GM12878 (cell line): ENCODE measurements at regions not wholly inside any gene's neighbourhood (a gene's known extent, or its start where the extent isn't known, plus 50 kb on each side); places are given as distances from the start of the nearest gene placed in this dataset.

Experiments
- CTCF ChIP-seq, 3 experiments: IDR thresholded peaks in 2 of 3; conservative IDR thresholded peaks in 1 of 3; 2 replicates each; pipeline ENCODE4 v1.5.1; 2011; ENCODE audit warnings: low read depth in 3 of 3, low read length in 3 of 3, mild to moderate bottlenecking in 3 of 3, control low read depth in 2 of 3, moderate library complexity in 2 of 3, inconsistent platforms in 1 of 3, mixed read lengths in 1 of 3; ENCODE audit not compliant: control insufficient read depth in 2 of 3, insufficient read depth in 1 of 3; ENCODE audit errors: extremely low read depth in 1 of 3
- TCF7 ChIP-seq: IDR thresholded peaks from 2 replicates; pipeline ENCODE4 v1.6.1; 2014; ENCODE audit warnings: antibody characterized with exemption, borderline replicate concordance
- TF ChIP-seq, protein P1 (sequence below): IDR thresholded peaks from 2 replicates; pipeline ENCODE4 v1.6.1; 2012; ENCODE audit warnings: improper control_type of control experiment, low read depth, low read length; ENCODE audit not compliant: insufficient replicate concordance

GRCh38 chr2:76295762-76296161 is 585.0 kb upstream of the GCFC2 start:
- TF ChIP-seq CTCF (IDR thresholded peaks at IDR 0.05 in 2 of 3, conservative IDR thresholded peaks at IDR 0.05 in 1 of 3; ENCODE audit: control insufficient read depth in 2 of 3, extremely low read depth in 1 of 3, insufficient read depth in 1 of 3, low read depth in 3 of 3, low read length in 3 of 3): no peak
- no peak for TF ChIP-seq TCF7
- TF ChIP-seq, protein P1, sequence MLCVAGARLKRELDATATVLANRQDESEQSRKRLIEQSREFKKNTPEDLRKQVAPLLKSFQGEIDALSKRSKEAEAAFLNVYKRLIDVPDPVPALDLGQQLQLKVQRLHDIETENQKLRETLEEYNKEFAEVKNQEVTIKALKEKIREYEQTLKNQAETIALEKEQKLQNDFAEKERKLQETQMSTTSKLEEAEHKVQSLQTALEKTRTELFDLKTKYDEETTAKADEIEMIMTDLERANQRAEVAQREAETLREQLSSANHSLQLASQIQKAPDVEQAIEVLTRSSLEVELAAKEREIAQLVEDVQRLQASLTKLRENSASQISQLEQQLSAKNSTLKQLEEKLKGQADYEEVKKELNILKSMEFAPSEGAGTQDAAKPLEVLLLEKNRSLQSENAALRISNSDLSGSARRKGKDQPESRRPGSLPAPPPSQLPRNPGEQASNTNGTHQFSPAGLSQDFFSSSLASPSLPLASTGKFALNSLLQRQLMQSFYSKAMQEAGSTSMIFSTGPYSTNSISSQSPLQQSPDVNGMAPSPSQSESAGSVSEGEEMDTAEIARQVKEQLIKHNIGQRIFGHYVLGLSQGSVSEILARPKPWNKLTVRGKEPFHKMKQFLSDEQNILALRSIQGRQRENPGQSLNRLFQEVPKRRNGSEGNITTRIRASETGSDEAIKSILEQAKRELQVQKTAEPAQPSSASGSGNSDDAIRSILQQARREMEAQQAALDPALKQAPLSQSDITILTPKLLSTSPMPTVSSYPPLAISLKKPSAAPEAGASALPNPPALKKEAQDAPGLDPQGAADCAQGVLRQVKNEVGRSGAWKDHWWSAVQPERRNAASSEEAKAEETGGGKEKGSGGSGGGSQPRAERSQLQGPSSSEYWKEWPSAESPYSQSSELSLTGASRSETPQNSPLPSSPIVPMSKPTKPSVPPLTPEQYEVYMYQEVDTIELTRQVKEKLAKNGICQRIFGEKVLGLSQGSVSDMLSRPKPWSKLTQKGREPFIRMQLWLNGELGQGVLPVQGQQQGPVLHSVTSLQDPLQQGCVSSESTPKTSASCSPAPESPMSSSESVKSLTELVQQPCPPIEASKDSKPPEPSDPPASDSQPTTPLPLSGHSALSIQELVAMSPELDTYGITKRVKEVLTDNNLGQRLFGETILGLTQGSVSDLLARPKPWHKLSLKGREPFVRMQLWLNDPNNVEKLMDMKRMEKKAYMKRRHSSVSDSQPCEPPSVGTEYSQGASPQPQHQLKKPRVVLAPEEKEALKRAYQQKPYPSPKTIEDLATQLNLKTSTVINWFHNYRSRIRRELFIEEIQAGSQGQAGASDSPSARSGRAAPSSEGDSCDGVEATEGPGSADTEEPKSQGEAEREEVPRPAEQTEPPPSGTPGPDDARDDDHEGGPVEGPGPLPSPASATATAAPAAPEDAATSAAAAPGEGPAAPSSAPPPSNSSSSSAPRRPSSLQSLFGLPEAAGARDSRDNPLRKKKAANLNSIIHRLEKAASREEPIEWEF: no peak
